ENCODE measurements at regions not wholly inside any gene's neighbourhood (a gene's known extent, or its start where the extent isn't known, plus 50 kb on each side); places are given as distances from the start of the nearest gene placed in this dataset.

- Histone ChIP-seq H3K4me3 (ENCODE audit: low read depth in 1 of 2, low read length in 2 of 2) (no peak overlapping the region), H3K9ac (ENCODE audit: low read depth in 1 of 2, low read length in 2 of 2) (no peak overlapping the region), H3K9me3 (ENCODE audit: control insufficient read depth in 1 of 2, low read length in 2 of 2) (no peaks in the 10 kb centered on the region), H3K4me1 (ENCODE audit: control insufficient read depth in 1 of 2, insufficient read depth in 2 of 2, low read length in 2 of 2) (no peaks in the 10 kb centered on the region), H3K36me3 (ENCODE audit: control insufficient read depth in 1 of 2, insufficient read depth in 2 of 2, low read length in 2 of 2) (no peaks in the 10 kb centered on the region), H3K27ac (ENCODE audit: low read depth, low read length) (no peak overlapping the region), H3K27me3 (ENCODE audit: control insufficient read depth in 1 of 2, insufficient read depth in 2 of 2, low read length in 2 of 2) (no peaks in the 10 kb centered on the region)
These were observed 98.6 kb downstream of the DACT2 start for GRCh38 chr6:168221000-168221399.

DNA sequence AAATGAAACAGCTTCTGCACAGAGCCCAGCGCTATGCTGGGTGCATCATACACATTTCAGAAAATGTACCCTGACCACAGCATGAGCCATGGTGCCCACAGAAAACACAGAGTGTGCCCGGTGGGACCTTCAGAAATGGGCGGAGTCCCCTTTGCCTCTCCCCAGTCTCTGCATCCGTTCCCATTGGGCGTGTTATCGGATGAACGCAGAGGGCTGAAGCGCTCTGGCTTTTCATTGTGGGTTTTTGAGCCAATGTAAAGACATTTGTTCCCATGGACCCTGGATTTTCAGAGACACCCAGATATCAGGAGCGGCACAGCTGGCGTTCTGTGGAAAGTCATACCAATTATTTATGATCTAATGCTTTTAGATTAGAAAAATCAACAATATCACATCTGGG is 99.8 kb downstream of the DACT2 start:
- no peak overlapping the region for H3K27ac ChIP-seq (ENCODE audit: low read depth, low read length)
- no peak overlapping the region for H3K9ac ChIP-seq (ENCODE audit: low read depth in 1 of 2, low read length in 2 of 2)
- H3K4me1 ChIP-seq (ENCODE audit: control insufficient read depth in 1 of 2, insufficient read depth in 2 of 2, low read length in 2 of 2) = no peaks in the 10 kb centered on the region
- H3K36me3 ChIP-seq (ENCODE audit: control insufficient read depth in 1 of 2, insufficient read depth in 2 of 2, low read length in 2 of 2) = no peaks in the 10 kb centered on the region
- H3K27me3 ChIP-seq (ENCODE audit: control insufficient read depth in 1 of 2, insufficient read depth in 2 of 2, low read length in 2 of 2) = no peaks in the 10 kb centered on the region
- H3K4me3 ChIP-seq (ENCODE audit: low read depth in 1 of 2, low read length in 2 of 2) = no peak overlapping the region
- no peaks in the 10 kb centered on the region for H3K9me3 ChIP-seq (ENCODE audit: control insufficient read depth in 1 of 2, low read length in 2 of 2)

DNA sequence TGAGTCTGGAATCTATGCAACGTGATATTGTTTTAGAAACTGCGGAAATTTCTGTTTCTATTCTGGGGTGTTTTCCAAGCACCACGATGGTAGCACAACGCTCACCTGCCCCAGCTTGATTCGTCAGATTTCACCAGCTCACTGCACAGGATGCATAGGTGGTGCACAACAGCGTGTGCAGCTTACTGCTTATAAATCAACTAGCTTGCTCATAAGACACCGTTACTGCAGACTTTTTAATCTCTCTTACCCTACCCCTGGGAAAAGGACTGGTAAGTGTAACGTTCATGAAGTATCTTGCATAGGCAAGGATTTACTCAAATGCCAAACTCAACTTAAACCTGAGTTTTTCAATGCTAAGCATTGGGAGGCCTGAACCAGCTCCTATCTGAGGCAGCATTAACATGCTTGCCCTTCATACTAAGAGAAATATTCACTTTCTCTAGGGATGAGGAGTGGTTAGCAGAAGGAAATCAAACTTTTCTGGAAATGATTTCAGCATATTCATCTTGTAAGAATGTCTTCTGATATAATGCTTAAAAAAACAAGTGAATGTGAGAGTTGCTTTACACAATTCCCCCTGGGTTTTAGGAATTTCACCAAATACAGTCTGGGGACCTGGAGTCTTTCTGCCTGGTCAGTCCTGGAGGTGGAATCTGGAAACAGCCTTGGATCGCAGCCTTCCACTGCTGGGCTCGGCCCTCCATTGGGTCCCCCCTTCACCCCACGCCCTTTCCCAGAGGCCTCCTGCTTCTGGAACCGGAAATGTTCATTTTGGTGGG is 100.6 kb downstream of the DACT2 start:
- H3K4me1 ChIP-seq (ENCODE audit: control insufficient read depth in 1 of 2, insufficient read depth in 2 of 2, low read length in 2 of 2) = no peaks in the 10 kb centered on the region
- H3K9ac ChIP-seq (ENCODE audit: low read depth in 1 of 2, low read length in 2 of 2) = no peak overlapping the region
- no peaks in the 10 kb centered on the region for H3K27me3 ChIP-seq (ENCODE audit: control insufficient read depth in 1 of 2, insufficient read depth in 2 of 2, low read length in 2 of 2)
- no peaks in the 10 kb centered on the region for H3K9me3 ChIP-seq (ENCODE audit: control insufficient read depth in 1 of 2, low read length in 2 of 2)
- H3K27ac ChIP-seq (ENCODE audit: low read depth, low read length) = no peak overlapping the region
- H3K36me3 ChIP-seq (ENCODE audit: control insufficient read depth in 1 of 2, insufficient read depth in 2 of 2, low read length in 2 of 2) = no peaks in the 10 kb centered on the region
- no peak overlapping the region for H3K4me3 ChIP-seq (ENCODE audit: low read depth in 1 of 2, low read length in 2 of 2)

DNA sequence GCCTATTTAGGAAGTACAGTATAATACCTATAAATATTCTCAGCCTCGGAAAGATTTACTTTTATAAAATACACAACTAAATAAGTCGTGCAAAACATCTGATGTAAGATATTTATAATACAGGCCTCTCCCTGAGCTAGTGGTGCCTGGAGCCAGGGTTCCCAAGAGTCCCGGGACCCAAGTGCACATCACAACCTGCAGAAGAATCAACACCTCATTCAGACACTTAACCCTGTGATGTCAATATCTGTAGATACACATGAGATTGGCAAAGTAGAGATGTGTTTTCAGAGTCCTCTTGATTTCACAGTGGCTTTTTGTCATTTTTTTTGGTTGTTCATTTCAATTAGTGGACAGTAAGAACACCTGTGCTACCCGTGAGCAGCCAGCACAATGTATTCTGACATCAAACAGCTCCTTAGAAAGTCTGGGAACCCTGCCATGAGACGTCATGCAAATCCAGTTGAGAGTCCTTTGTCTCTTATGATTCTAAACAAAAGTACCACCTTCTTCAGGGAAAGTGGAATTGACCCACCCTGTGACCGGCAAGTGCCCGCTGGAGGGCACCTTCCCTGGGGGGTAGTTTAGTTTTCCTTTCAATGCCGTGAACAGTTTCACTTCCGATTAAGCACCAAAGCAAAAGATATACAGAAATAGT is 101.6 kb downstream of the DACT2 start:
- no peak overlapping the region for H3K27ac ChIP-seq (ENCODE audit: low read depth, low read length)
- no peak overlapping the region for H3K4me3 ChIP-seq (ENCODE audit: low read depth in 1 of 2, low read length in 2 of 2)
- H3K27me3 ChIP-seq (ENCODE audit: control insufficient read depth in 1 of 2, insufficient read depth in 2 of 2, low read length in 2 of 2) = no peaks in the 10 kb centered on the region

GRCh38 chr6:168217216-168217879 is 102.2 kb downstream of the DACT2 start:
- no peak overlapping the region for H3K4me3 ChIP-seq (ENCODE audit: low read depth in 1 of 2, low read length in 2 of 2)
- no peaks in the 10 kb centered on the region for H3K36me3 ChIP-seq (ENCODE audit: control insufficient read depth in 1 of 2, insufficient read depth in 2 of 2, low read length in 2 of 2)
- no peaks in the 10 kb centered on the region for H3K27me3 ChIP-seq (ENCODE audit: control insufficient read depth in 1 of 2, insufficient read depth in 2 of 2, low read length in 2 of 2)
- H3K27ac ChIP-seq (ENCODE audit: low read depth, low read length) = no peak overlapping the region
- H3K9ac ChIP-seq (ENCODE audit: low read depth in 1 of 2, low read length in 2 of 2) = no peak overlapping the region
- H3K9me3 ChIP-seq (ENCODE audit: control insufficient read depth in 1 of 2, low read length in 2 of 2) = no peaks in the 10 kb centered on the region
- no peaks in the 10 kb centered on the region for H3K4me1 ChIP-seq (ENCODE audit: control insufficient read depth in 1 of 2, insufficient read depth in 2 of 2, low read length in 2 of 2)

More for the DNA sequence above, 101.6 kb downstream of the DACT2 start:
- Histone ChIP-seq H3K36me3 (ENCODE audit: control insufficient read depth in 1 of 2, insufficient read depth in 2 of 2, low read length in 2 of 2) (no peaks in the 10 kb centered on the region), H3K4me1 (ENCODE audit: control insufficient read depth in 1 of 2, insufficient read depth in 2 of 2, low read length in 2 of 2) (no peaks in the 10 kb centered on the region), H3K9me3 (ENCODE audit: control insufficient read depth in 1 of 2, low read length in 2 of 2) (no peaks in the 10 kb centered on the region), H3K9ac (ENCODE audit: low read depth in 1 of 2, low read length in 2 of 2) (no peak overlapping the region)

DNA sequence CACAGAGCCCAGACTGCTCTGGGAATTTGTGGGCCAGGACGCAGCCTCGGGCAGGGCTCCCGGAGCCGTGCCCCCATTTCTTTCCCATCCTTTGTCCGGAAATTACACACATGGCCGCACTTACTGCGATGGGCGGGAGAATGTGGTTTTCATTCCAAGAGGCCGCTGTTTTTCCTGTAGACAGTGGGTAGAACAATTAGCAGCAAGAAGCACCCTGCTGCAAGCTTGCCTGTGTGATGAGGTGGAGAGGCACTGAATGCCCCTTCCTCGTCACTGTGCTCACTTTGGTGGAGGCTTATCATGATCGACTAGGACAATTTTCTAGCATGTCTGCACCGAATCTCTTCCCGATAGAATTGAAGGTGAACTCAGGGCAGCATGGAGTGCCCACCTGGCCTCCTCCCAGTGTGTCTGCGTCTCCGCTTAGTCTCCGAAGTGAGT is 102.8 kb downstream of the DACT2 start:
- Histone ChIP-seq H3K4me3 (ENCODE audit: low read depth in 1 of 2, low read length in 2 of 2) (no peak overlapping the region), H3K4me1 (ENCODE audit: control insufficient read depth in 1 of 2, insufficient read depth in 2 of 2, low read length in 2 of 2) (no peaks in the 10 kb centered on the region), H3K27me3 (ENCODE audit: control insufficient read depth in 1 of 2, insufficient read depth in 2 of 2, low read length in 2 of 2) (no peaks in the 10 kb centered on the region), H3K36me3 (ENCODE audit: control insufficient read depth in 1 of 2, insufficient read depth in 2 of 2, low read length in 2 of 2) (no peaks in the 10 kb centered on the region), H3K27ac (ENCODE audit: low read depth, low read length) (no peak overlapping the region), H3K9ac (ENCODE audit: low read depth in 1 of 2, low read length in 2 of 2) (no peak overlapping the region), H3K9me3 (ENCODE audit: control insufficient read depth in 1 of 2, low read length in 2 of 2) (no peaks in the 10 kb centered on the region)

DNA sequence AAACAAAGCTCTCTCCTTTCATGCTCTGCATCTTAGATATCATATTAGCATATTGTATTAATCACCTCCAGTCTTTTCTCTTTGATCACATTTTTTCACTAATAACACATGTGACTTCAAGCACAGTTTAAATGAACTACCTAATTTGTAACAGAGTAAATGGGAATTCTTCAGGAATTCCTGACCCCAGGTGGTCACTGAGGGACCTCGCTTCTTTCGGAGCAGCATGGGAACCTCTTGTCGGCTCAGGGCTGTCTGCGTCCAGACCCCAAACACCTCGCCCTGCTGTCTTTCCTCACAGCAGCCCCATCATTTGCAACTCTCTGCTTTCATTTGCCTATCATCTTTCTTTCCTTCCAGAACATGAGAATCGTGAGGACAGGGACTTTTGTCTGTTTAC is 103.5 kb downstream of the DACT2 start:
- Histone ChIP-seq H3K27me3 (ENCODE audit: control insufficient read depth in 1 of 2, insufficient read depth in 2 of 2, low read length in 2 of 2) (no peaks in the 10 kb centered on the region), H3K36me3 (ENCODE audit: control insufficient read depth in 1 of 2, insufficient read depth in 2 of 2, low read length in 2 of 2) (no peaks in the 10 kb centered on the region), H3K9me3 (ENCODE audit: control insufficient read depth in 1 of 2, low read length in 2 of 2) (no peaks in the 10 kb centered on the region), H3K4me1 (ENCODE audit: control insufficient read depth in 1 of 2, insufficient read depth in 2 of 2, low read length in 2 of 2) (no peaks in the 10 kb centered on the region), H3K27ac (ENCODE audit: low read depth, low read length) (no peak overlapping the region), H3K4me3 (ENCODE audit: low read depth in 1 of 2, low read length in 2 of 2) (no peak overlapping the region), H3K9ac (ENCODE audit: low read depth in 1 of 2, low read length in 2 of 2) (no peak overlapping the region)

DNA sequence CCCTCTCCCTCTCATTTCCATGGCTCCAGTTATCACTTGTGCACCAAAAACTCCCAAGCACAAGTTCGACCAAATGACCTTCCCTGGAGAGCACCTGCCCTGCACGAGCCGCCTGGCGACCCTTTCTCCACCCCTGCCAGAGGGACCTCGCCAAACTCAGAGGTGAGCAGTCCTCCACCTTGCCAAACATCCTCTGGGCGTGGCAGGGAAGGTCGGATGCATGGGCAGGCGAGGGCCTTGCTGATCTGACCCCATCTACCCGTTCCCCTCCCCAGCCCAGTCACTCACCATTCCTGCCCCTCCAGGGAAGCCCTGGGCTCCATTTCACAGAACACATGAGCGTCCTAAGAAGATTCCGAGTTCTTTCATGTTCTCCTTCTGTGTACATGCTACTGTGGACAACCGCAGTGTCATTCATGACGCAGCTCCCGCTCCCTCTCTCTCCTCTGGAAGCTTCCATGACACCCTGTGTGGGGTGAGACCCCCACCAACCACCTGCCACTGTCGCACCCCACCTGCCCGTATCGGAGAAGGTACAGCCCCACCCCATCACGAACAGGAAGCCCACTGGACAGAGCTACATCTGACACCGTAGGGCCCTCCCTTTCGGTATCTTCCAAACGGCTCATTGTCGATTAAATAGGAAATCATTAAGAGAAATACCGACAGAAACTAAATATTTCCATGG is 104.3 kb downstream of the DACT2 start:
- no peaks in the 10 kb centered on the region for H3K27me3 ChIP-seq (ENCODE audit: control insufficient read depth in 1 of 2, insufficient read depth in 2 of 2, low read length in 2 of 2)
- no peak overlapping the region for H3K9ac ChIP-seq (ENCODE audit: low read depth in 1 of 2, low read length in 2 of 2)
- H3K4me1 ChIP-seq (ENCODE audit: control insufficient read depth in 1 of 2, insufficient read depth in 2 of 2, low read length in 2 of 2) = no peaks in the 10 kb centered on the region
- no peaks in the 10 kb centered on the region for H3K9me3 ChIP-seq (ENCODE audit: control insufficient read depth in 1 of 2, low read length in 2 of 2)
- no peak overlapping the region for H3K27ac ChIP-seq (ENCODE audit: low read depth, low read length)
- H3K4me3 ChIP-seq (ENCODE audit: low read depth in 1 of 2, low read length in 2 of 2) = no peak overlapping the region
- no peaks in the 10 kb centered on the region for H3K36me3 ChIP-seq (ENCODE audit: control insufficient read depth in 1 of 2, insufficient read depth in 2 of 2, low read length in 2 of 2)

GRCh38 chr6:168214586-168215104 is 104.9 kb downstream of the DACT2 start:
- H3K36me3 ChIP-seq (ENCODE audit: control insufficient read depth in 1 of 2, insufficient read depth in 2 of 2, low read length in 2 of 2) = no peaks in the 10 kb centered on the region
- no peak overlapping the region for H3K9ac ChIP-seq (ENCODE audit: low read depth in 1 of 2, low read length in 2 of 2)

More at GRCh38 chr6:168214586-168215104, 104.9 kb downstream of the DACT2 start:
- H3K9me3 ChIP-seq (ENCODE audit: control insufficient read depth in 1 of 2, low read length in 2 of 2) = no peaks in the 10 kb centered on the region
- H3K4me1 ChIP-seq (ENCODE audit: control insufficient read depth in 1 of 2, insufficient read depth in 2 of 2, low read length in 2 of 2) = no peaks in the 10 kb centered on the region
- H3K27ac ChIP-seq (ENCODE audit: low read depth, low read length) = no peak overlapping the region
- H3K27me3 ChIP-seq (ENCODE audit: control insufficient read depth in 1 of 2, insufficient read depth in 2 of 2, low read length in 2 of 2) = no peaks in the 10 kb centered on the region
- no peak overlapping the region for H3K4me3 ChIP-seq (ENCODE audit: low read depth in 1 of 2, low read length in 2 of 2)

All from duodenal mucosa (tissue), 2 donors.